ENCODE measurements at regions not wholly inside any gene's neighbourhood (a gene's known extent, or its start where the extent isn't known, plus 50 kb on each side); places are given as distances from the start of the nearest gene placed in this dataset.

DNA sequence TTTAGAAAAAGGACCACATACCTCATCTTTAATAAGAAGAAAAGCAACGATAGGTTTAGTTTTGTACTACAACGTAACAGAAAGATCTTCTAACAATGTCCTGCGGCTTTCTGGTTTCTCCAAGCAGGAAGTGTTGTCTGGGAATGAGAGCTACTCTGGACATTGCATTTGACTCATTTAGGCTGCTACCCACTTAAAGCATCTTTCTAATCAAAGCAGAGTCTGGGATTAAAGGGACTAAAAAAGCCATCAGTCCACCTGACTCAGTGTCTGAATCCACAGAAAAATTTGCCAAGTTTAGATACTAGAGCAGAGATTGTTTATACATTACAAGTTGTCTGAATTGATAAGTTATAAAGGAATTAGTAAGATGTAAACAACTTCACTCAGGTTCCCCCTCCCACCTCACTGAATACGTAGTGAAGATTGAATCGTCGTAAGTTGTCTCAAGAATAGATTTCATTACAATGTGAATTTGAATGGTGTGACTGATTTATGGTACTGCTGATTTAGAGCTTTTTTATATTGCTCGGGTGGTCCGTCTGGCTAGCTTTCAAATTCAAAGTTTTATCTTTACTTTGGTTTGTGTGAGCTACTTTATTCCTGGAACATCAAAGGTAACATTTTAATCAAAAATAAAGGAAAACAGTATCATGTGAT lies 70.2 kb upstream of the SMIM21 start:
- Histone ChIP-seq H3K27ac (ENCODE audit: low read depth in 2 of 2, low read length in 2 of 2) (no peak overlapping the region), H3K4me1 (ENCODE audit: control insufficient read depth in 2 of 3, insufficient read depth in 2 of 3, low read depth in 1 of 3, low read length in 3 of 3) (no peaks in the 10 kb centered on the region), H3K9ac (ENCODE audit: low read length in 3 of 3) (no peak overlapping the region), H3K27me3 (ENCODE audit: control insufficient read depth, insufficient read depth, low read length) (no peaks in the 10 kb centered on the region), H3K36me3 (ENCODE audit: control insufficient read depth in 2 of 3, insufficient read depth in 3 of 3, low read length in 3 of 3) (no peaks in the 10 kb centered on the region), H3K9me3 (ENCODE audit: control insufficient read depth in 2 of 3, insufficient read depth in 1 of 3, low read length in 3 of 3) (no peaks in the 10 kb centered on the region), H3K4me3 (ENCODE audit: low read length in 3 of 3) (no peak overlapping the region)
- no peak for TF ChIP-seq CTCF (IDR thresholded peaks at IDR 0.05; ENCODE audit: borderline replicate concordance, extremely low read depth, insufficient read depth)
- no peak for FAIRE-seq
- no peak for DNase-seq
- intact Hi-C loops (cut with DNase I), result no loop called here

DNA sequence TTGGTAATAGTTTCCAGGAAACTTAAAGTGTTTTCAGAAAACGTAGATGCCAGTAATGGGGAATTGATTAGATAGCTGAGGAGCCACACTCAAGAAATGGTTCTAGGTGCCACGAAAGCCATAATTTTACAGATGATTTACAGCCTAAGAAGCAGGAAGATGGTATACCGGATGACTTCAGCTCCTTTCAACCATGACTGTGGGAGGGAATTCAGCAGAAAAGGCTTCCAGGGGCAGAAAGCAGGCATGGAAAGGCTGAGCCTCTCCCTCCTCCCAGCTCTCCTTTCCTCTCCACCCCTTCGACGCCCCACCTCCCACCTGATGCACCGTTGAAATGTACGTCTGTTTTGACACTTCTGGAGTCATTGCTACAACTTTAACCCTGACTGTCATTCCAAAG lies 68.6 kb upstream of the SMIM21 start:
- Histone ChIP-seq H3K36me3 (ENCODE audit: control insufficient read depth in 2 of 3, insufficient read depth in 3 of 3, low read length in 3 of 3) (no peaks in the 10 kb centered on the region), H3K4me1 (ENCODE audit: control insufficient read depth in 2 of 3, insufficient read depth in 2 of 3, low read depth in 1 of 3, low read length in 3 of 3) (no peaks in the 10 kb centered on the region), H3K27me3 (ENCODE audit: control insufficient read depth, insufficient read depth, low read length) (no peaks in the 10 kb centered on the region), H3K9me3 (ENCODE audit: control insufficient read depth in 2 of 3, insufficient read depth in 1 of 3, low read length in 3 of 3) (no peaks in the 10 kb centered on the region), H3K4me3 (ENCODE audit: low read length in 3 of 3) (no peak overlapping the region), H3K9ac (ENCODE audit: low read length in 3 of 3) (no peak overlapping the region), H3K27ac (ENCODE audit: low read depth in 2 of 2, low read length in 2 of 2) (no peak overlapping the region)
- intact Hi-C loops (cut with DNase I), result no loop called here
- TF ChIP-seq CTCF (IDR thresholded peaks at IDR 0.05; ENCODE audit: borderline replicate concordance, extremely low read depth, insufficient read depth), result no peak
- DNase-seq (peak in 3 of 5 donors; percentile 41 to 51 (median 48)), FAIRE-seq (no peak)

GRCh38 chr18:75492852-75493251 lies 65.3 kb upstream of the SMIM21 start:
- Histone ChIP-seq H3K27me3 (ENCODE audit: control insufficient read depth, insufficient read depth, low read length) (no peaks in the 10 kb centered on the region), H3K4me3 (ENCODE audit: low read length in 3 of 3) (no peak overlapping the region), H3K27ac (ENCODE audit: low read depth in 2 of 2, low read length in 2 of 2) (no peak overlapping the region), H3K4me1 (ENCODE audit: control insufficient read depth in 2 of 3, insufficient read depth in 2 of 3, low read depth in 1 of 3, low read length in 3 of 3) (no peaks in the 10 kb centered on the region), H3K9ac (ENCODE audit: low read length in 3 of 3) (no peak overlapping the region), H3K36me3 (ENCODE audit: control insufficient read depth in 2 of 3, insufficient read depth in 3 of 3, low read length in 3 of 3) (no peaks in the 10 kb centered on the region), H3K9me3 (ENCODE audit: control insufficient read depth in 2 of 3, insufficient read depth in 1 of 3, low read length in 3 of 3) (no peaks in the 10 kb centered on the region)
- no peak for TF ChIP-seq CTCF (IDR thresholded peaks at IDR 0.05; ENCODE audit: borderline replicate concordance, extremely low read depth, insufficient read depth)
- intact Hi-C loops (cut with DNase I), result no loop called here
- DNase-seq (peak in 2 of 5 donors; percentile 13 to 34), FAIRE-seq (no peak)

DNA sequence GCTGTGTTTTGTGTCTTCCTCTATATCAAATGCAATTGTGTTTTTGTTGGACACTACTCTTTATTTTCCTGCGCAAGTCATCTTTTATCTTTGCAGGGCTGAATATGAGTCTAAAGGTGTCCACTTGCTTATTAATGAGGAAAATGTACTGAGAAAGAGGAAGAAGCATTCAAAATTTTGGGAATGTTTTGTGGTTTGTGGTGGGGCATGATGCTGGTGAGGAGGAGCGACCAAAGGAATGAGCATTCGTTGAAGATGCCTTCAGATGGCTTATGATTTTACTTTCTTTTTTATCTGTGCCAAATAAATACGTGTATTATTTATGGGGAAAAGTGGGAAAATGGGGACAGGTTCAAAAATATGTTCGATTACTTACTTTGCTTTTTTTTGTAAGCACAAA lies 63.9 kb upstream of the SMIM21 start:
- Histone ChIP-seq H3K4me3 (ENCODE audit: low read length in 3 of 3) (no peak overlapping the region), H3K9ac (ENCODE audit: low read length in 3 of 3) (no peak overlapping the region), H3K27me3 (ENCODE audit: control insufficient read depth, insufficient read depth, low read length) (no peaks in the 10 kb centered on the region), H3K9me3 (ENCODE audit: control insufficient read depth in 2 of 3, insufficient read depth in 1 of 3, low read length in 3 of 3) (no peaks in the 10 kb centered on the region), H3K27ac (ENCODE audit: low read depth in 2 of 2, low read length in 2 of 2) (no peak overlapping the region), H3K36me3 (ENCODE audit: control insufficient read depth in 2 of 3, insufficient read depth in 3 of 3, low read length in 3 of 3) (no peaks in the 10 kb centered on the region), H3K4me1 (ENCODE audit: control insufficient read depth in 2 of 3, insufficient read depth in 2 of 3, low read depth in 1 of 3, low read length in 3 of 3) (no peaks in the 10 kb centered on the region)
- no peak for TF ChIP-seq CTCF (IDR thresholded peaks at IDR 0.05; ENCODE audit: borderline replicate concordance, extremely low read depth, insufficient read depth)
- FAIRE-seq (no peak), DNase-seq (no peak)
- intact Hi-C loops (cut with DNase I), result no loop called here

All from kidney (tissue), 13 donors.